GM23338 (cell line): ENCODE measurements at regions not wholly inside any gene's neighbourhood (a gene's known extent, or its start where the extent isn't known, plus 50 kb on each side); places are given as distances from the start of the nearest gene placed in this dataset.

Experiments
- ATAC-seq: fragments of 200-7000 bp; cut with Tn5 transposase; 3 replicates; pipeline ENCODE4 v1.9.1; 2020
- DNase-seq: peaks from one replicate; pipeline ENCODE4 v3.0.0-alpha.2; 2015; ENCODE audit warnings: low spot score
- H2AFZ ChIP-seq: fragments of 200-600 bp; sonication (generic); 2 replicates; pipeline ENCODE4 v1.8.0; 2016; ENCODE audit warnings: antibody characterized with exemption, mild to moderate bottlenecking, moderate library complexity
- H3F3A ChIP-seq: fragments of 200-600 bp; sonication (generic); replicated peaks from 2 replicates; pipeline ENCODE4 v1.8.0; 2017; ENCODE audit warnings: antibody characterized with exemption, mixed run types, low read depth
- H3K27ac ChIP-seq: fragments of 200-600 bp; sonication (generic); 2 replicates; pipeline ENCODE4 v1.6.1; 2016; ENCODE audit warnings: low read depth
- H3K27me3 ChIP-seq: fragments of 200-600 bp; sonication (generic); 2 replicates; pipeline ENCODE4 v1.8.0; 2016; ENCODE audit warnings: mild to moderate bottlenecking, mixed run types, moderate library complexity; ENCODE audit not compliant: insufficient read depth
- H3K36me3 ChIP-seq: fragments of 200-600 bp; sonication (generic); 2 replicates; pipeline ENCODE4 v1.8.0; 2016; ENCODE audit warnings: mild to moderate bottlenecking; ENCODE audit not compliant: insufficient read depth
- H3K4me1 ChIP-seq: fragments of 200-600 bp; sonication (generic); 2 replicates; pipeline ENCODE4 v1.8.0; 2016; ENCODE audit warnings: mild to moderate bottlenecking, moderate library complexity; ENCODE audit not compliant: insufficient read depth
- H3K4me2 ChIP-seq: fragments of 200-600 bp; sonication (generic); 2 replicates; pipeline ENCODE4 v1.7.1; 2017; ENCODE audit warnings: mixed run types
- H3K4me3 ChIP-seq: fragments of 200-600 bp; sonication (generic); 2 replicates; pipeline ENCODE4 v1.6.1; 2016; ENCODE audit warnings: mixed run types
- H3K79me2 ChIP-seq: fragments of 200-600 bp; sonication (generic); replicated peaks from 2 replicates; pipeline ENCODE4 v1.8.0; 2017; ENCODE audit warnings: mild to moderate bottlenecking; ENCODE audit not compliant: insufficient read depth
- H3K9me2 ChIP-seq: fragments of 200-600 bp; sonication (generic); 2 replicates; pipeline ENCODE4 v1.8.0; 2017; ENCODE audit not compliant: insufficient read depth
- H4K20me1 ChIP-seq: fragments of 200-600 bp; sonication (generic); replicated peaks from 2 replicates; pipeline ENCODE4 v1.8.0; 2017; ENCODE audit warnings: mild to moderate bottlenecking; ENCODE audit not compliant: insufficient read depth
- H3K27ac Mint-ChIP-seq: 2 replicates; pipeline ENCODE4 v1.8.0; 2020; ENCODE audit warnings: inconsistent platforms, mild to moderate bottlenecking, moderate library complexity, mixed read lengths
- H3K27me3 Mint-ChIP-seq: 3 replicates; pipeline ENCODE4 v1.8.0; 2022; ENCODE audit warnings: low read depth, mild to moderate bottlenecking, moderate library complexity, mixed read lengths, inconsistent platforms; ENCODE audit not compliant: insufficient read depth, poor library complexity
- H3K36me3 Mint-ChIP-seq: 3 replicates; pipeline ENCODE4 v1.8.0; 2021; ENCODE audit warnings: low read depth, mild to moderate bottlenecking, inconsistent platforms, moderate library complexity, mixed read lengths
- H3K4me1 Mint-ChIP-seq: 3 replicates; pipeline ENCODE4 v1.8.0; 2020; ENCODE audit warnings: mild to moderate bottlenecking, inconsistent platforms, mixed read lengths
- H3K4me3 Mint-ChIP-seq: 3 replicates; pipeline ENCODE4 v1.8.0; 2021; ENCODE audit warnings: moderate library complexity, mild to moderate bottlenecking, inconsistent platforms, mixed read lengths
- H3K9me3 Mint-ChIP-seq: 3 replicates; pipeline ENCODE4 v1.8.0; 2020; ENCODE audit warnings: moderate library complexity, mild to moderate bottlenecking, inconsistent platforms, mixed read lengths
- EZH2phosphoT487 ChIP-seq: fragments of 200-600 bp; sonication (generic); IDR thresholded peaks from one replicate; pipeline ENCODE4 v1.8.1; 2018; ENCODE audit warnings: antibody characterized with exemption; ENCODE audit not compliant: unreplicated experiment
- JUNB ChIP-seq: IDR thresholded peaks from one replicate; pipeline ENCODE4 v1.6.1; 2016; ENCODE audit warnings: antibody characterized with exemption; ENCODE audit not compliant: unreplicated experiment
- POLR2AphosphoS5 ChIP-seq: IDR thresholded peaks from 2 replicates; pipeline ENCODE4 v1.6.1; 2016; ENCODE audit warnings: antibody characterized with exemption, low read depth
- TF ChIP-seq, protein P1 (sequence below): IDR thresholded peaks from 2 replicates; pipeline ENCODE4 v1.6.1; 2016; ENCODE audit warnings: antibody characterized with exemption
- TF ChIP-seq, protein P2 (sequence below): IDR thresholded peaks from one replicate; pipeline ENCODE4 v1.6.1; 2018; ENCODE audit warnings: antibody characterized with exemption; ENCODE audit not compliant: unreplicated experiment
- TF ChIP-seq, protein P3 (sequence below), 2 experiments: fragments of 200-600 bp in 1 of 2; sonication (generic) in 1 of 2; conservative IDR thresholded peaks; 2 replicates each; pipeline versions ENCODE4 v1.5.1 to v1.6.1; 2016 to 2017; ENCODE audit warnings: antibody characterized with exemption in 2 of 2, low read depth in 2 of 2, mild to moderate bottlenecking in 2 of 2, moderate library complexity in 1 of 2

DNA sequence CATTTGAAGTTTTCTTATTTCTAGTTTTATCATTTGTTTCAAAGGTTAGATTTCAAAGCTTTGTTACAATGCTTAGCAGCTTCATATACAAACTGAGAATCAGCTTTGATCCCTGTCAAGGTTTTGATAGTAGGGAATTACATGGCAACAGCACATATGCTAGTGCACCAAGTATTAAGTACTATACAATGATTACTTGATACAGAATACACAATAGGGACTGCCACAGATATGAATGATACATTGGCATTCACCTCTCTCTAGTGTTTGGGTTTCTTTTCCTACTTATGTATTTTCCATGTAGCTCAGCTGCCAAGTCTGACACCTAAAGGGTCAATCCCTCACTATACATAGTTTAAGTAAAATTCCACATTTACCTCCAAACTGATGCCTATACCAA, 344.0 kb downstream of the FAT4 start (continued):
- TF ChIP-seq, protein P1, sequence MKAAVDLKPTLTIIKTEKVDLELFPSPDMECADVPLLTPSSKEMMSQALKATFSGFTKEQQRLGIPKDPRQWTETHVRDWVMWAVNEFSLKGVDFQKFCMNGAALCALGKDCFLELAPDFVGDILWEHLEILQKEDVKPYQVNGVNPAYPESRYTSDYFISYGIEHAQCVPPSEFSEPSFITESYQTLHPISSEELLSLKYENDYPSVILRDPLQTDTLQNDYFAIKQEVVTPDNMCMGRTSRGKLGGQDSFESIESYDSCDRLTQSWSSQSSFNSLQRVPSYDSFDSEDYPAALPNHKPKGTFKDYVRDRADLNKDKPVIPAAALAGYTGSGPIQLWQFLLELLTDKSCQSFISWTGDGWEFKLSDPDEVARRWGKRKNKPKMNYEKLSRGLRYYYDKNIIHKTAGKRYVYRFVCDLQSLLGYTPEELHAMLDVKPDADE: no peak
- TF ChIP-seq JUNB: no peak
- no peak for TF ChIP-seq EZH2phosphoT487
- TF ChIP-seq POLR2AphosphoS5: no peak

DNA sequence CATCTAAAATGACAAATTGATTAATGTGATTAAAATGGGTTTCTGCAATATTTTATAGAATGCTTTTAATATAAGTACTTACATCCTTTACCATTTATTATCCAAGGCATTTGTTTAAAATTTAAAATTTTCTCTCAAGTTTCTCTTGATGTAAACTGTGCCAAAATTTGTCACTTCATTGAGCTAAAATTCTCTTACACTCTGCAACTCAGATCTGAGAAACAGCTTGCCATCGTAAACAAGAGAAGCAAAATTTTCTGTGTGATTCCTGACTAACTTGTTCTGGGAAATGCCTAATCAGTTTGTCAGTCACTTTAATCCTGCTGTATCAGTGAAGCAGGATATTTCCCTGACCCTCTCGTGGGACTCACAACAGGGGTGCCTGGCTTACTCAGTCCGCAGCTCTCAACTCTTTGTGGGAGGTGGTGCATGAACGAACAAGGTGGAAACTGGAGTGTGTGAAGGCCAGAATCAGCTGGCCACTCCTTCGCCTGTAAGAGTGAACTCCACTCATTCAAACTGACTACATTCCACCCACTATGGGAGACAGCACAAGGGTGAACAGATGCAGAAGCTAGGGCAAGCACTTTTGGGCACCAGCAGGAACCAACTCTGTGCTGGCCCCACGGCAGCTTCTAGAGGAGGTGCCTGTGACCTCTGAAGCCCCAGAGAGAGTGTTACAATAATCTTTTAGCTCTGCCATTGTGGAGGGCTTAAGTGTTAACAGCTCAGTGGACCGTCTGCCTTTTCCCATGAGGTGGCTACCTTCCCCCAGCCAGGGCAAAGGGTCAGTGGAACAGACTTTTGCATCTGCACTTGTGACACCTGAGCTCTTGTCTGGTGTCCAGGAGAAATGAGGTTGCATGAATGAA, 349.4 kb downstream of the FAT4 start:
- Histone ChIP-seq H3K9me2 (no peaks in the 10 kb centered on the region; the same call in 1 of the 2 replicates), H3K4me3 (no peak overlapping the region), H3K79me2 (no peaks in the 10 kb centered on the region), H3K4me2 (no peak overlapping the region), H3K27ac (no peak overlapping the region), H3F3A (no peaks in the 10 kb centered on the region), H4K20me1 (no peaks in the 10 kb centered on the region), H2AFZ (peak overlapping the region; percentile 73; the same call in 1 of the 2 replicates), H3K27me3 (no peaks in the 10 kb centered on the region), H3K36me3 (no peaks in the 10 kb centered on the region; the same call in 1 of the 2 replicates), H3K4me1 (0 out of 2 replicates have a peak, but pooled peaks cover 5% of the 10 kb centered on the region)
- Mint-ChIP-seq H3K4me3 (no peak overlapping the region), H3K9me3 (peaks cover 4% of the 10 kb centered on the region; the same call in 1 of the 3 replicates), H3K4me1 (no peaks in the 10 kb centered on the region), H3K36me3 (peaks cover 3% of the 10 kb centered on the region; the same call in 1 of the 3 replicates), H3K27me3 (no peaks in the 10 kb centered on the region), H3K27ac (no peak overlapping the region)
- no peak for ATAC-seq
- DNase-seq: no peak
- TF ChIP-seq, protein P1: no peak
- TF ChIP-seq, protein P2, sequence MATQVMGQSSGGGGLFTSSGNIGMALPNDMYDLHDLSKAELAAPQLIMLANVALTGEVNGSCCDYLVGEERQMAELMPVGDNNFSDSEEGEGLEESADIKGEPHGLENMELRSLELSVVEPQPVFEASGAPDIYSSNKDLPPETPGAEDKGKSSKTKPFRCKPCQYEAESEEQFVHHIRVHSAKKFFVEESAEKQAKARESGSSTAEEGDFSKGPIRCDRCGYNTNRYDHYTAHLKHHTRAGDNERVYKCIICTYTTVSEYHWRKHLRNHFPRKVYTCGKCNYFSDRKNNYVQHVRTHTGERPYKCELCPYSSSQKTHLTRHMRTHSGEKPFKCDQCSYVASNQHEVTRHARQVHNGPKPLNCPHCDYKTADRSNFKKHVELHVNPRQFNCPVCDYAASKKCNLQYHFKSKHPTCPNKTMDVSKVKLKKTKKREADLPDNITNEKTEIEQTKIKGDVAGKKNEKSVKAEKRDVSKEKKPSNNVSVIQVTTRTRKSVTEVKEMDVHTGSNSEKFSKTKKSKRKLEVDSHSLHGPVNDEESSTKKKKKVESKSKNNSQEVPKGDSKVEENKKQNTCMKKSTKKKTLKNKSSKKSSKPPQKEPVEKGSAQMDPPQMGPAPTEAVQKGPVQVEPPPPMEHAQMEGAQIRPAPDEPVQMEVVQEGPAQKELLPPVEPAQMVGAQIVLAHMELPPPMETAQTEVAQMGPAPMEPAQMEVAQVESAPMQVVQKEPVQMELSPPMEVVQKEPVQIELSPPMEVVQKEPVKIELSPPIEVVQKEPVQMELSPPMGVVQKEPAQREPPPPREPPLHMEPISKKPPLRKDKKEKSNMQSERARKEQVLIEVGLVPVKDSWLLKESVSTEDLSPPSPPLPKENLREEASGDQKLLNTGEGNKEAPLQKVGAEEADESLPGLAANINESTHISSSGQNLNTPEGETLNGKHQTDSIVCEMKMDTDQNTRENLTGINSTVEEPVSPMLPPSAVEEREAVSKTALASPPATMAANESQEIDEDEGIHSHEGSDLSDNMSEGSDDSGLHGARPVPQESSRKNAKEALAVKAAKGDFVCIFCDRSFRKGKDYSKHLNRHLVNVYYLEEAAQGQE: no peak
- TF ChIP-seq, protein P3, sequence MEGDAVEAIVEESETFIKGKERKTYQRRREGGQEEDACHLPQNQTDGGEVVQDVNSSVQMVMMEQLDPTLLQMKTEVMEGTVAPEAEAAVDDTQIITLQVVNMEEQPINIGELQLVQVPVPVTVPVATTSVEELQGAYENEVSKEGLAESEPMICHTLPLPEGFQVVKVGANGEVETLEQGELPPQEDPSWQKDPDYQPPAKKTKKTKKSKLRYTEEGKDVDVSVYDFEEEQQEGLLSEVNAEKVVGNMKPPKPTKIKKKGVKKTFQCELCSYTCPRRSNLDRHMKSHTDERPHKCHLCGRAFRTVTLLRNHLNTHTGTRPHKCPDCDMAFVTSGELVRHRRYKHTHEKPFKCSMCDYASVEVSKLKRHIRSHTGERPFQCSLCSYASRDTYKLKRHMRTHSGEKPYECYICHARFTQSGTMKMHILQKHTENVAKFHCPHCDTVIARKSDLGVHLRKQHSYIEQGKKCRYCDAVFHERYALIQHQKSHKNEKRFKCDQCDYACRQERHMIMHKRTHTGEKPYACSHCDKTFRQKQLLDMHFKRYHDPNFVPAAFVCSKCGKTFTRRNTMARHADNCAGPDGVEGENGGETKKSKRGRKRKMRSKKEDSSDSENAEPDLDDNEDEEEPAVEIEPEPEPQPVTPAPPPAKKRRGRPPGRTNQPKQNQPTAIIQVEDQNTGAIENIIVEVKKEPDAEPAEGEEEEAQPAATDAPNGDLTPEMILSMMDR (conservative IDR thresholded peaks at IDR 0.05; ENCODE audit: low read depth in 2 of 2): no peak
